OCI-LY7 (cell line): ENCODE measurements at regions not wholly inside any gene's neighbourhood (a gene's known extent, or its start where the extent isn't known, plus 50 kb on each side); places are given as distances from the start of the nearest gene placed in this dataset.

ENCODE experiments used
- BruUV-seq: library from RNA; stranded (reverse); fragments of 400-500 nt; replicated peaks from 2 replicates; lab custom pipeline; 2021; lab: Mats Ljungman, UMichigan
- CTCF ChIA-PET: fragments of 300-600 bp; sonication (Branson Sonifier 250); formaldehyde crosslinking; loops from one replicate; lab custom pipeline; 2022; ENCODE audit warnings: antibody characterized with exemption; ENCODE audit not compliant: unreplicated experiment; lab: Charles Lee
- POLR2A ChIA-PET: fragments of 300-600 bp; sonication (Branson Sonifier 250); formaldehyde crosslinking; loops from one replicate; lab custom pipeline; 2022; ENCODE audit warnings: antibody characterized with exemption; lab: Charles Lee
- DNase-seq: peaks from one replicate; pipeline ENCODE4 v3.0.0-alpha.2; 2015; ENCODE audit warnings: low spot score
- H2AFZ ChIP-seq: fragments of 200-600 bp; sonication (generic), shearing (Covaris generic); 2 replicates; pipeline ENCODE4 v1.6.1; 2014; ENCODE audit warnings: mild to moderate bottlenecking, antibody characterized with exemption, low read length, moderate library complexity
- H3K27ac ChIP-seq: fragments of 200-600 bp; sonication (generic); 2 replicates; pipeline ENCODE4 v1.5.1; 2014; ENCODE audit warnings: mixed run types, low read depth, mild to moderate bottlenecking, moderate library complexity, low read length, inconsistent platforms; ENCODE audit not compliant: poor library complexity, severe bottlenecking
- H3K36me3 ChIP-seq: fragments of 200-600 bp; sonication (generic); 2 replicates; pipeline ENCODE4 v1.6.1; 2014; ENCODE audit warnings: mild to moderate bottlenecking, antibody characterized with exemption, low read length, moderate library complexity, mixed read lengths; ENCODE audit not compliant: insufficient read depth
- H3K4me1 ChIP-seq: fragments of 200-600 bp; sonication (generic); 2 replicates; pipeline ENCODE4 v1.5.1; 2014; ENCODE audit warnings: mild to moderate bottlenecking, low read length; ENCODE audit not compliant: insufficient read depth, poor library complexity, severe bottlenecking
- H3K4me2 ChIP-seq: fragments of 200-600 bp; sonication (generic); 2 replicates; pipeline ENCODE4 v1.6.1; 2014; ENCODE audit warnings: mild to moderate bottlenecking, low read length
- H3K4me3 ChIP-seq: fragments of 200-600 bp; sonication (generic); 2 replicates; pipeline ENCODE4 v1.5.1; 2014; ENCODE audit warnings: mild to moderate bottlenecking, low read depth, low read length; ENCODE audit not compliant: poor library complexity, severe bottlenecking
- H3K79me2 ChIP-seq: fragments of 200-600 bp; sonication (generic); 2 replicates; pipeline ENCODE4 v1.6.1; 2016; ENCODE audit warnings: low read depth, mild to moderate bottlenecking, low read length, moderate library complexity, mixed read lengths; ENCODE audit not compliant: insufficient read depth
- H3K9me2 ChIP-seq: fragments of 200-600 bp; sonication (generic); 2 replicates; pipeline ENCODE4 v1.6.1; 2016; ENCODE audit warnings: mild to moderate bottlenecking, low read length, mixed read lengths; ENCODE audit not compliant: insufficient read depth
- H3K9me3 ChIP-seq: fragments of 200-600 bp; sonication (generic); 2 replicates; pipeline ENCODE4 v1.6.1; 2014; ENCODE audit warnings: mild to moderate bottlenecking, mixed run types, low read length, mixed read lengths
- H4K20me1 ChIP-seq: fragments of 200-600 bp; sonication (generic); 2 replicates; pipeline ENCODE4 v1.6.1; 2014; ENCODE audit warnings: mild to moderate bottlenecking, antibody characterized with exemption, low read length, moderate library complexity, mixed read lengths; ENCODE audit not compliant: insufficient read depth
- CTCF ChIP-seq: fragments of 200-600 bp; sonication (generic); conservative IDR thresholded peaks from 2 replicates; pipeline ENCODE4 v1.5.1; 2014; ENCODE audit warnings: mild to moderate bottlenecking, antibody characterized with exemption, low read length, moderate library complexity, mixed read lengths
- EZH2phosphoT487 ChIP-seq: fragments of 200-600 bp; sonication (generic); IDR thresholded peaks from 2 replicates; pipeline ENCODE4 v1.6.1; 2018; ENCODE audit warnings: low read depth, borderline replicate concordance, mild to moderate bottlenecking, mixed run types, antibody characterized with exemption, low read length, moderate library complexity, mixed read lengths
- intact Hi-C: fragments of 100-400 bp; cut with micrococcal nuclease; formaldehyde crosslinking; loops from one replicate; pipeline ENCODE4 v1.10.0; 2022; ENCODE audit not compliant: unreplicated experiment

GRCh38 chr16:77033516-77033915 lies 157.5 kb upstream of the MON1B start:
- Histone ChIP-seq H3K9me3 (no peaks in the 10 kb centered on the region), H3K79me2 (no peaks in the 10 kb centered on the region), H4K20me1 (no peaks in the 10 kb centered on the region), H2AFZ (no peak overlapping the region), H3K4me3 (no peak overlapping the region), H3K9me2 (no peaks in the 10 kb centered on the region), H3K27ac (no peak overlapping the region), H3K36me3 (no peaks in the 10 kb centered on the region), H3K4me2 (no peak overlapping the region), H3K4me1 (peaks cover 11% of the 10 kb centered on the region)
- no TSS peak for BruUV-seq
- no peak for TF ChIP-seq EZH2phosphoT487
- TF ChIP-seq CTCF: no peak
- POLR2A ChIA-PET: interaction anchor here (0.7 to 1.0 kb wide), 3 partner anchors 12 to 232 kb away, joined by 3 to 4 read pairs (median 3); no protein-coding TSS in a partner anchor
- DNase-seq: no peak
- intact Hi-C loops: no loop called here
- CTCF ChIA-PET: no interaction called here

GRCh38 chr16:77035361-77035760 lies 155.6 kb upstream of the MON1B start:
- no peak for DNase-seq
- H3K79me2 ChIP-seq: no peaks in the 10 kb centered on the region
- no peaks in the 10 kb centered on the region for H3K9me2 ChIP-seq
- TF ChIP-seq CTCF (no peak), EZH2phosphoT487 (no peak)
- POLR2A ChIA-PET: no interaction called here
- intact Hi-C loops: no loop called here
- no peak overlapping the region for H2AFZ ChIP-seq
- no peaks in the 10 kb centered on the region for H3K9me3 ChIP-seq
- CTCF ChIA-PET: no interaction called here
- peaks cover 11% of the 10 kb centered on the region for H3K4me1 ChIP-seq
- BruUV-seq: no TSS peak
- no peaks in the 10 kb centered on the region for H4K20me1 ChIP-seq
- no peak overlapping the region for H3K27ac ChIP-seq
- no peak overlapping the region for H3K4me3 ChIP-seq
- H3K4me2 ChIP-seq: no peak overlapping the region
- H3K36me3 ChIP-seq: no peaks in the 10 kb centered on the region

GRCh38 chr16:77037696-77038347 lies 153.2 kb upstream of the MON1B start:
- Histone ChIP-seq H2AFZ (no peak overlapping the region), H3K4me3 (no peak overlapping the region), H3K27ac (no peak overlapping the region), H3K4me2 (no peak overlapping the region), H4K20me1 (no peaks in the 10 kb centered on the region), H3K9me2 (no peaks in the 10 kb centered on the region), H3K9me3 (no peaks in the 10 kb centered on the region), H3K36me3 (no peaks in the 10 kb centered on the region), H3K4me1 (no peaks in the 10 kb centered on the region), H3K79me2 (no peaks in the 10 kb centered on the region)
- ChIA-PET CTCF (no interaction called here), POLR2A (interaction anchor here (0.7 kb wide), 1 partner anchor 46 kb away, joined by 3 read pairs; no protein-coding TSS in a partner anchor)
- no TSS peak for BruUV-seq
- intact Hi-C loops: no loop called here
- no peak for DNase-seq
- TF ChIP-seq EZH2phosphoT487 (no peak), CTCF (no peak)
